ENCODE measurements at regions not wholly inside any gene's neighbourhood (a gene's known extent, or its start where the extent isn't known, plus 50 kb on each side); places are given as distances from the start of the nearest gene placed in this dataset.

- TF ChIP-seq EZH2phosphoT487 (IDR thresholded peaks at IDR 0.05; ENCODE audit: borderline replicate concordance, low read length), result no peak
- TF ChIP-seq CTCF (conservative IDR thresholded peaks at IDR 0.05; ENCODE audit: low read depth, low read length), result no peak
These were observed 496.0 kb upstream of the ADGRB3 start for GRCh38 chr6:68139130-68139529.
